Common myeloid progenitor, CD34-positive (primary cell): ENCODE measurements at regions not wholly inside any gene's neighbourhood (a gene's known extent, or its start where the extent isn't known, plus 50 kb on each side); places are given as distances from the start of the nearest gene placed in this dataset.

Experiments used
- CTCF ChIA-PET: fragments of 350-600 bp; sonication (Branson Sonifier 250); formaldehyde crosslinking; loops from one replicate; lab custom pipeline; 2021; ENCODE audit warnings: antibody characterized with exemption; lab: Charles Lee
- POLR2A ChIA-PET: fragments of 350-600 bp; sonication (Branson Sonifier 250); formaldehyde crosslinking; loops from one replicate; lab custom pipeline; 2021; ENCODE audit warnings: antibody characterized with exemption; lab: Charles Lee
- DNase-seq, 3 donors: peaks; one replicate each; pipeline versions ENCODE4 v3.0.0 to v3.0.0-alpha.2; 2013
- H3K27ac ChIP-seq, 2 experiments: 1 replicate in 1 of 2; 2 replicates in 1 of 2; pipeline ENCODE4 v1.7.0; 2013; ENCODE audit warnings: inconsistent platforms in 2 of 2, low read length in 2 of 2, mild to moderate bottlenecking in 2 of 2, low read depth in 1 of 2, moderate library complexity in 1 of 2; ENCODE audit not compliant: severe bottlenecking in 2 of 2, insufficient read depth in 1 of 2, poor library complexity in 1 of 2
- H3K27me3 ChIP-seq, 5 experiments: replicated peaks in 2 of 5; 1 replicate in 3 of 5; 2 replicates in 2 of 5; pipeline versions ENCODE4 v1.6.1 to v1.7.0; 2013; ENCODE audit warnings: low read length in 4 of 5, mild to moderate bottlenecking in 2 of 5, moderate library complexity in 2 of 5, inconsistent platforms in 1 of 5; ENCODE audit not compliant: insufficient read depth in 5 of 5, control insufficient read depth in 4 of 5
- H3K36me3 ChIP-seq, 4 experiments: 1 replicate in 2 of 4; 2 replicates in 2 of 4; pipeline versions ENCODE4 v1.6.1 to v1.7.0; 2013; ENCODE audit warnings: low read length in 3 of 4, control low read depth in 1 of 4, mild to moderate bottlenecking in 1 of 4; ENCODE audit not compliant: control insufficient read depth in 4 of 4, insufficient read depth in 4 of 4
- H3K4me1 ChIP-seq, 4 experiments: 1 replicate in 3 of 4; 2 replicates in 1 of 4; pipeline versions ENCODE4 v1.6.1 to v1.7.1; 2013; ENCODE audit warnings: low read length in 3 of 4, mild to moderate bottlenecking in 3 of 4, control low read depth in 1 of 4, inconsistent platforms in 1 of 4, moderate library complexity in 1 of 4; ENCODE audit not compliant: control insufficient read depth in 4 of 4, insufficient read depth in 4 of 4; ENCODE audit errors: control extremely low read depth in 1 of 4
- H3K4me3 ChIP-seq, 7 experiments: 1 replicate in 4 of 7; 2 replicates in 3 of 7; pipeline versions ENCODE4 v1.5.1 to v1.7.0; 2013; ENCODE audit warnings: mild to moderate bottlenecking in 7 of 7, low read length in 6 of 7, moderate library complexity in 6 of 7, inconsistent platforms in 2 of 7, low read depth in 2 of 7, control low read depth in 1 of 7; ENCODE audit not compliant: insufficient read depth in 4 of 7, control insufficient read depth in 1 of 7; ENCODE audit errors: extremely low read depth in 1 of 7
- H3K9me3 ChIP-seq, 5 experiments: 1 replicate in 4 of 5; 2 replicates in 1 of 5; pipeline versions ENCODE4 v1.6.1 to v1.7.1; 2013; ENCODE audit warnings: low read length in 4 of 5, mild to moderate bottlenecking in 2 of 5, inconsistent platforms in 1 of 5, low read depth in 1 of 5, moderate library complexity in 1 of 5; ENCODE audit not compliant: control insufficient read depth in 4 of 5, insufficient read depth in 2 of 5; ENCODE audit errors: control extremely low read depth in 1 of 5
- WGBS: methylation state at CpG from one replicate; pipeline ENCODE4 v1.1.5; 2013; ENCODE audit not compliant: insufficient coverage; 5-methylcytosine and 5-hydroxymethylcytosine counted together

DNA sequence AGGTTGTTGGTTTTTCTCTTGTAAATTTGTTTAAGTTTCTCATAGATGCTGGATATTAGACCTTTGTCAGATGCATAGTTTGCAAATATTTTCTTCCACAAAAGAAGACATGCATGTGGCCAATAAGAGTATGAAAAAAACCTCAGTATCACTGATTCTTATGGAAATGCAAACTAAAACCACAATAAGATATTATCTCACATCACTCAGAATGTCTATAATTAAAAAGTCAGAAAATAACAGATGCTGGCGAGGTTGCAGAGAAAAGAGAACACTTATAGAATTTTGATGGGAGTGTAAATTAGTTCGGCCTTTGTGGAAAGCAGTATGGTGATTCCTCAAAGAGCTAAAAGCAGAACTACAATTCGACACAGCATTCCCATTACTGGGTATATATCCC lies 1355.6 kb downstream of the FAM133A start:
- H3K36me3 ChIP-seq, result no peaks in the 10 kb centered on the region
- H3K27me3 ChIP-seq, result no peaks in the 10 kb centered on the region
- no peak for DNase-seq
- no peaks in the 10 kb centered on the region for H3K9me3 ChIP-seq
- no peak overlapping the region for H3K27ac ChIP-seq
- ChIA-PET POLR2A (no interaction called here), CTCF (no interaction called here)
- no peaks in the 10 kb centered on the region for H3K4me1 ChIP-seq
- H3K4me3 ChIP-seq, result no peak overlapping the region
- no CpG with 5 or more reads among the region's 3 CpGs for WGBS

- POLR2A ChIA-PET, result no interaction called here
- Histone ChIP-seq H3K36me3 (no peaks in the 10 kb centered on the region), H3K27me3 (no peaks in the 10 kb centered on the region), H3K9me3 (peaks cover 0 to 1% (median 0%) of the 10 kb centered on the region in 5 experiments), H3K4me1 (no peaks in the 10 kb centered on the region), H3K27ac (no peak overlapping the region), H3K4me3 (no peak overlapping the region)
- WGBS, result no CpG with 5 or more reads among the region's 1 CpG
- DNase-seq, result no peak
- CTCF ChIA-PET, result no interaction called here
Observed at GRCh38 chrX:95040104-95040503, 1366.1 kb downstream of the FAM133A start.

- CTCF ChIA-PET, result no interaction called here
- WGBS, result 80% methylated on average over 1 of the region's 4 CpGs
- DNase-seq, result no peak
- H3K9me3 ChIP-seq, result no peaks in the 10 kb centered on the region
- POLR2A ChIA-PET, result no interaction called here
- no peak overlapping the region for H3K4me3 ChIP-seq
- H3K4me1 ChIP-seq, result no peaks in the 10 kb centered on the region
- H3K27ac ChIP-seq, result no peak overlapping the region
- peaks cover 0 to 3% (median 0%) of the 10 kb centered on the region in 5 experiments for H3K27me3 ChIP-seq
- H3K36me3 ChIP-seq, result no peaks in the 10 kb centered on the region
Observed at GRCh38 chrX:95044331-95044730, 1370.3 kb downstream of the FAM133A start.

DNA sequence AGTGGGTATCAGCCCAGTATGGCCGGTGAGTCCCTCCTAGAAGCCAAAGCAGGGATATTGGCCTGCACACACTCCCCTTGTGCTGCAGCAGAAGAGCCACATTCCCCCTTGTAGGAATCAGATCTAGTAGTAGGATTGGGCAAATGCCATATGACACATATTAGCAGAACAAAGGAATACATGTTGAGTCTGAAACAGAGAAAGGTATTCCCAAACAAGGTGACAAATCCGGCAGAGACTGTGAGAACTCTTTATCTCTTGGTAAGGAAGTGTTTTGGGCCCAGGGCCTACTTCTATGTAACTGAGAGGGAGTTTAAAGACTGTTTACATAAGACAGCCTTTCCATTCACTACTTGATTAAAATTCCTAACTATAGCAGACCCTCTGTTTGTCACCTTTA lies 1382.0 kb downstream of the FAM133A start:
- no peak for DNase-seq
- ChIA-PET CTCF (no interaction called here), POLR2A (no interaction called here)
- Histone ChIP-seq H3K27me3 (no peaks in the 10 kb centered on the region), H3K4me3 (no peak overlapping the region), H3K36me3 (no peaks in the 10 kb centered on the region), H3K4me1 (no peaks in the 10 kb centered on the region), H3K9me3 (no peaks in the 10 kb centered on the region), H3K27ac (no peak overlapping the region)
- WGBS, result 60% methylated on average over 1 of the region's 2 CpGs

- ChIA-PET POLR2A (no interaction called here), CTCF (no interaction called here)
- no peaks in the 10 kb centered on the region for H3K27me3 ChIP-seq
- no peaks in the 10 kb centered on the region for H3K36me3 ChIP-seq
- no CpG with 5 or more reads among the region's 4 CpGs for WGBS
- H3K4me3 ChIP-seq, result no peak overlapping the region
- no peaks in the 10 kb centered on the region for H3K4me1 ChIP-seq
- no peak for DNase-seq
- no peaks in the 10 kb centered on the region for H3K9me3 ChIP-seq
- no peak overlapping the region for H3K27ac ChIP-seq
Observed at GRCh38 chrX:95056901-95057300, 1382.9 kb downstream of the FAM133A start.

- CTCF ChIA-PET, result no interaction called here
- POLR2A ChIA-PET, result no interaction called here
- Histone ChIP-seq H3K36me3 (no peaks in the 10 kb centered on the region), H3K27ac (no peak overlapping the region), H3K4me3 (no peak overlapping the region), H3K4me1 (no peaks in the 10 kb centered on the region), H3K27me3 (no peaks in the 10 kb centered on the region), H3K9me3 (no peaks in the 10 kb centered on the region)
- WGBS, result no CpG with 5 or more reads among the region's 2 CpGs
- DNase-seq, result no peak
Observed at GRCh38 chrX:95057341-95057740, 1383.3 kb downstream of the FAM133A start.

- Histone ChIP-seq H3K27me3 (no peaks in the 10 kb centered on the region), H3K4me1 (no peaks in the 10 kb centered on the region), H3K9me3 (no peaks in the 10 kb centered on the region), H3K36me3 (no peaks in the 10 kb centered on the region), H3K4me3 (no peak overlapping the region), H3K27ac (no peak overlapping the region)
- POLR2A ChIA-PET, result no interaction called here
- CTCF ChIA-PET, result no interaction called here
- DNase-seq, result no peak
- 100% methylated on average over 1 of the region's 1 CpG for WGBS
Observed at GRCh38 chrX:95058815-95059214, 1384.8 kb downstream of the FAM133A start.
